H1 (cell line): ENCODE measurements at regions not wholly inside any gene's neighbourhood (a gene's known extent, or its start where the extent isn't known, plus 50 kb on each side); places are given as distances from the start of the nearest gene placed in this dataset.

Source experiments
- CTCF ChIA-PET: fragments of 300-600 bp; sonication (Branson Sonifier 250); formaldehyde crosslinking; loops from one replicate; lab custom pipeline; 2021; ENCODE audit not compliant: partially characterized antibody; lab: Charles Lee
- POLR2A ChIA-PET: fragments of 300-600 bp; sonication (Branson Sonifier 250); formaldehyde crosslinking; loops from one replicate; lab custom pipeline; 2021; ENCODE audit warnings: inconsistent platforms; ENCODE audit not compliant: partially characterized antibody; lab: Charles Lee
- DNase-seq, 2 experiments: peaks; one replicate each; pipeline versions ENCODE4 v3.0.0 to v3.0.0-alpha.2; 2010 to 2022; ENCODE audit warnings: low spot score in 2 of 2, low read depth in 1 of 2, mixed read lengths in 1 of 2
- FAIRE-seq: peaks from 2 replicates; lab custom pipeline; 2011; peaks lifted over from hg19 to GRCh38; lab: Jason Lieb, UNC
- H2AFZ ChIP-seq: 2 replicates; pipeline ENCODE4 v1.8.1; 2012; ENCODE audit warnings: low read length, inconsistent platforms
- H2AK5ac ChIP-seq: 2 replicates; pipeline ENCODE4 v1.6.1; 2013; ENCODE audit warnings: low read depth, low read length
- H2BK120ac ChIP-seq: replicated peaks from 2 replicates; pipeline ENCODE3; 2013; ENCODE audit warnings: low read depth, low read length, inconsistent platforms
- H2BK12ac ChIP-seq: 2 replicates; pipeline ENCODE4 v1.6.1; 2013; ENCODE audit warnings: low read depth, low read length
- H2BK15ac ChIP-seq: 2 replicates; pipeline ENCODE4 v1.6.1; 2013; ENCODE audit warnings: low read length
- H2BK20ac ChIP-seq: 2 replicates; pipeline ENCODE4 v1.6.1; 2013; ENCODE audit warnings: low read length
- H2BK5ac ChIP-seq: 2 replicates; pipeline ENCODE4 v1.6.1; 2013; ENCODE audit warnings: low read depth, low read length
- H3K14ac ChIP-seq: 2 replicates; pipeline ENCODE4 v1.6.1; 2013; ENCODE audit warnings: inconsistent platforms; ENCODE audit not compliant: insufficient read length
- H3K18ac ChIP-seq: 2 replicates; pipeline ENCODE4 v1.6.1; 2013; ENCODE audit warnings: low read length; ENCODE audit errors: extremely low read depth
- H3K23ac ChIP-seq: 2 replicates; pipeline ENCODE4 v1.6.1; 2013; ENCODE audit warnings: inconsistent platforms; ENCODE audit not compliant: insufficient read length
- H3K23me2 ChIP-seq: 2 replicates; pipeline ENCODE4 v1.6.1; 2013; ENCODE audit warnings: low read depth, low read length
- H3K27ac ChIP-seq: 2 replicates; pipeline ENCODE4 v1.6.1; 2011; ENCODE audit warnings: low read depth, low read length, inconsistent platforms
- H3K27me3 ChIP-seq, 4 experiments: replicated peaks in 1 of 4; 1 replicate in 1 of 4; 2 replicates in 3 of 4; pipeline versions ENCODE4 v1.6.1 to v1.8.1; 2011 to 2013; ENCODE audit warnings: low read length in 3 of 4, mild to moderate bottlenecking in 3 of 4, inconsistent platforms in 2 of 4, mixed read lengths in 2 of 4, moderate library complexity in 1 of 4; ENCODE audit not compliant: control insufficient read depth in 3 of 4, insufficient read depth in 3 of 4; ENCODE audit errors: extremely low read depth in 1 of 4
- H3K36me3 ChIP-seq, 4 experiments: 2 replicates each; pipeline versions ENCODE4 v1.6.1 to v1.8.1; 2011 to 2013; ENCODE audit warnings: mild to moderate bottlenecking in 4 of 4, low read length in 3 of 4, moderate library complexity in 2 of 4, control low read depth in 1 of 4, inconsistent platforms in 1 of 4; ENCODE audit not compliant: insufficient read depth in 4 of 4, control insufficient read depth in 2 of 4
- H3K4ac ChIP-seq: replicated peaks from 2 replicates; pipeline ENCODE3; 2013; ENCODE audit warnings: low read length, low read depth, mixed read lengths, inconsistent platforms; ENCODE audit not compliant: insufficient read length
- H3K4me1 ChIP-seq, 4 experiments: replicated peaks in 1 of 4; 1 replicate in 1 of 4; 2 replicates in 3 of 4; pipeline versions ENCODE4 v1.6.1 to v1.8.1; 2011 to 2013; ENCODE audit warnings: low read length in 3 of 4, inconsistent platforms in 2 of 4, mixed read lengths in 1 of 4; ENCODE audit not compliant: insufficient read depth in 4 of 4, control insufficient read depth in 3 of 4
- H3K4me2 ChIP-seq, 2 experiments: 2 replicates each; pipeline versions ENCODE4 v1.6.1 to v1.8.1; 2011 to 2013; ENCODE audit warnings: low read depth in 2 of 2, low read length in 2 of 2, control low read depth in 1 of 2, inconsistent platforms in 1 of 2, mild to moderate bottlenecking in 1 of 2; ENCODE audit not compliant: insufficient read depth in 1 of 2
- H3K4me3 ChIP-seq, 4 experiments: fragments of 200-600, 300-600 bp in 1 of 4; sonication (generic), shearing (Covaris generic), sonication (Bioruptor Twin) in 1 of 4; 2 replicates each; pipeline versions ENCODE4 v1.5.1 to v1.8.1; 2011 to 2016; ENCODE audit warnings: low read length in 4 of 4, low read depth in 3 of 4, control low read depth in 2 of 4, inconsistent platforms in 2 of 4, mild to moderate bottlenecking in 2 of 4, mixed read lengths in 1 of 4, moderate library complexity in 1 of 4; ENCODE audit not compliant: insufficient read depth in 2 of 4; ENCODE audit errors: extremely low read depth in 1 of 4
- H3K56ac ChIP-seq: replicated peaks from 2 replicates; pipeline ENCODE3; 2013; ENCODE audit warnings: low read depth, mild to moderate bottlenecking, mixed read lengths, low read length, inconsistent platforms; ENCODE audit not compliant: insufficient read length
- H3K79me1 ChIP-seq: 2 replicates; pipeline ENCODE4 v1.6.1; 2013; ENCODE audit warnings: low read depth, low read length, control low read depth
- H3K79me2 ChIP-seq, 2 experiments: 2 replicates each; pipeline versions ENCODE4 v1.6.1 to v1.8.1; 2012 to 2013; ENCODE audit warnings: low read length in 2 of 2, mild to moderate bottlenecking in 2 of 2, inconsistent platforms in 1 of 2; ENCODE audit not compliant: insufficient read depth in 2 of 2, control insufficient read depth in 1 of 2
- H3K9ac ChIP-seq, 4 experiments: replicated peaks in 1 of 4; 1 replicate in 1 of 4; 2 replicates in 3 of 4; pipeline versions ENCODE4 v1.6.1 to v1.8.1; 2011 to 2013; ENCODE audit warnings: low read depth in 3 of 4, low read length in 3 of 4, control low read depth in 2 of 4, mild to moderate bottlenecking in 2 of 4, moderate library complexity in 2 of 4, inconsistent platforms in 1 of 4; ENCODE audit errors: extremely low read depth in 1 of 4
- H3K9me3 ChIP-seq, 2 experiments: 2 replicates each; pipeline versions ENCODE4 v1.6.1 to v1.8.1; 2012 to 2013; ENCODE audit warnings: mild to moderate bottlenecking in 2 of 2, moderate library complexity in 2 of 2, control low read depth in 1 of 2, inconsistent platforms in 1 of 2, low read depth in 1 of 2, low read length in 1 of 2, mixed read lengths in 1 of 2; ENCODE audit not compliant: insufficient read depth in 2 of 2
- H4K20me1 ChIP-seq, 2 experiments: replicated peaks in 1 of 2; 2 replicates each; pipeline versions ENCODE3 to v1.8.1; 2011 to 2013; ENCODE audit warnings: inconsistent platforms in 2 of 2, low read length in 2 of 2, mild to moderate bottlenecking in 1 of 2; ENCODE audit not compliant: insufficient read depth in 2 of 2, control insufficient read depth in 1 of 2
- H4K5ac ChIP-seq: 2 replicates; pipeline ENCODE4 v1.6.1; 2013; ENCODE audit warnings: low read length, low read depth, mixed read lengths, inconsistent platforms; ENCODE audit not compliant: insufficient read length
- H4K8ac ChIP-seq: 2 replicates; pipeline ENCODE4 v1.8.0; 2013; ENCODE audit warnings: mild to moderate bottlenecking, moderate library complexity, low read length, inconsistent platforms; ENCODE audit not compliant: insufficient read depth; ENCODE audit errors: extremely low read depth
- H4K91ac ChIP-seq: replicated peaks from 2 replicates; pipeline ENCODE3; 2013; ENCODE audit warnings: low read length, mixed read lengths, inconsistent platforms; ENCODE audit not compliant: insufficient read length
- BACH1 ChIP-seq: IDR thresholded peaks from 2 replicates; pipeline ENCODE4 v1.6.1; 2012; ENCODE audit warnings: low read length, improper control_type of control experiment
- CBX5 ChIP-seq: fragments of 300-800, 300-1000 bp; sonication (generic); IDR thresholded peaks from 2 replicates; pipeline ENCODE4 v1.7.1; 2016; ENCODE audit warnings: antibody characterized with exemption, low read length, low read depth
- CTCF ChIP-seq, 3 experiments: IDR thresholded peaks; 1 replicate in 2 of 3; 2 replicates in 1 of 3; pipeline versions ENCODE4 v1.5.1 to v1.6.1; 2011; ENCODE audit warnings: low read length in 3 of 3, mild to moderate bottlenecking in 3 of 3, inconsistent platforms in 2 of 3, low read depth in 1 of 3, moderate library complexity in 1 of 3; ENCODE audit not compliant: insufficient read depth in 1 of 3; ENCODE audit errors: control extremely low read depth in 1 of 3
- EGR1 ChIP-seq: IDR thresholded peaks from 2 replicates; pipeline ENCODE4 v1.6.1; 2011; ENCODE audit warnings: low read depth, low read length, borderline replicate concordance
- KDM1A ChIP-seq: fragments of 200-600, 300-600 bp; sonication (generic); IDR thresholded peaks from 2 replicates; pipeline ENCODE4 v1.7.1; 2016; ENCODE audit warnings: mild to moderate bottlenecking, low read length, borderline replicate concordance
- KDM4A ChIP-seq: IDR thresholded peaks from one replicate; pipeline ENCODE4 v1.7.1; 2012; ENCODE audit warnings: low read depth, mild to moderate bottlenecking, moderate library complexity, low read length, inconsistent platforms; ENCODE audit not compliant: severe bottlenecking
- RAD21 ChIP-seq, 2 experiments: IDR thresholded peaks in 1 of 2; conservative IDR thresholded peaks in 1 of 2; 2 replicates each; pipeline ENCODE4 v1.6.1; 2011; ENCODE audit warnings: low read depth in 2 of 2, low read length in 2 of 2, improper control_type of control experiment in 1 of 2, inconsistent platforms in 1 of 2, mild to moderate bottlenecking in 1 of 2, moderate library complexity in 1 of 2

- H3K79me1 ChIP-seq: no peaks in the 10 kb centered on the region
- H2BK12ac ChIP-seq: no peak overlapping the region
- no peak overlapping the region for H3K14ac ChIP-seq
- no peak overlapping the region for H3K4ac ChIP-seq
- no peak overlapping the region for H2BK120ac ChIP-seq
- no peaks in the 10 kb centered on the region for H3K9me3 ChIP-seq
- no peak overlapping the region for H4K91ac ChIP-seq
- no peak overlapping the region for H2BK15ac ChIP-seq
- no peak overlapping the region for H2AK5ac ChIP-seq
- no peak overlapping the region for H2BK20ac ChIP-seq
- H2AFZ ChIP-seq: no peak overlapping the region
- H4K8ac ChIP-seq: no peak overlapping the region
- H3K4me2 ChIP-seq: peak overlapping the region in 1 of 2 experiments; percentile 38; a peak in 1 of 4 replicates
- H4K20me1 ChIP-seq: no peaks in the 10 kb centered on the region
- no peak overlapping the region for H3K56ac ChIP-seq
- no peaks in the 10 kb centered on the region for H3K23me2 ChIP-seq
- H2BK5ac ChIP-seq: no peak overlapping the region
- no peak overlapping the region for H3K27ac ChIP-seq
- peak overlapping the region in 1 of 4 experiments; percentile 17; a peak in 1 of 8 replicates for H3K4me3 ChIP-seq
- no peak overlapping the region for H3K18ac ChIP-seq
- DNase-seq: no peak
- TF ChIP-seq RAD21 (IDR thresholded peaks at IDR 0.05 in 1 of 2, conservative IDR thresholded peaks at IDR 0.05 in 1 of 2; ENCODE audit: low read depth in 2 of 2, low read length in 2 of 2): no peak
- no peak for TF ChIP-seq EGR1
- TF ChIP-seq BACH1: no peak
- TF ChIP-seq CTCF (IDR thresholded peaks at IDR 0.05; ENCODE audit: control extremely low read depth in 1 of 3, insufficient read depth in 1 of 3, low read depth in 1 of 3, low read length in 3 of 3): no peak
- no peak for TF ChIP-seq CBX5
- no peak for TF ChIP-seq KDM1A
- no peak for TF ChIP-seq KDM4A
- no peak overlapping the region for H3K9ac ChIP-seq
- no peak for FAIRE-seq
- H3K23ac ChIP-seq: no peak overlapping the region
- 0 out of 7 replicates have a peak, but pooled peaks cover 0 to 2% (median 0%) of the 10 kb centered on the region in 4 experiments for H3K4me1 ChIP-seq
- H3K79me2 ChIP-seq: no peaks in the 10 kb centered on the region
- ChIA-PET CTCF (no interaction called here), POLR2A (no interaction called here)
- no peaks in the 10 kb centered on the region for H3K36me3 ChIP-seq
- H4K5ac ChIP-seq: no peak overlapping the region
- no peaks in the 10 kb centered on the region for H3K27me3 ChIP-seq
Observed at GRCh38 chr2:53289309-53290006, 478.1 kb upstream of the CHAC2 start.
